ENCODE measurements at regions not wholly inside any gene's neighbourhood (a gene's known extent, or its start where the extent isn't known, plus 50 kb on each side); places are given as distances from the start of the nearest gene placed in this dataset.

DNA sequence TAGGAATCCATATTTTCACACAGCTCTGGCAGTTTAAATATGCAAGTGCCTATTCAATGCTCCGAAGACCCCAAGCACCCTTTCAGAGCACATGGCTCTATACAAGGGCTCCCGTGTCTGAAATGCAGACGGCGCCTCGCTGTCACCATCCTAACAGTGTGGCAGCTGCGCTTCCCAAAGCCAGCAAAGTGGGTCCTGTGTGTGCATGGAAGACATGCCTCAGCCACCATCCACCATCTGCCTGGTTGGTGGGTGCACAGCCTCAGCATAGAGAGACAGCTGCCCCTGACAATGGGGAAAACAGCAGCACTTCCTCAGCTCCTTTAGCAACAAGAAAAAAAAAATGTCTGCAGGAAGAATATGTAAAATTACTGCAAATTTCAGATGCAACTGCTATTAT is 218.1 kb downstream of the SP3 start:
- DNase-seq = no peak

DNA sequence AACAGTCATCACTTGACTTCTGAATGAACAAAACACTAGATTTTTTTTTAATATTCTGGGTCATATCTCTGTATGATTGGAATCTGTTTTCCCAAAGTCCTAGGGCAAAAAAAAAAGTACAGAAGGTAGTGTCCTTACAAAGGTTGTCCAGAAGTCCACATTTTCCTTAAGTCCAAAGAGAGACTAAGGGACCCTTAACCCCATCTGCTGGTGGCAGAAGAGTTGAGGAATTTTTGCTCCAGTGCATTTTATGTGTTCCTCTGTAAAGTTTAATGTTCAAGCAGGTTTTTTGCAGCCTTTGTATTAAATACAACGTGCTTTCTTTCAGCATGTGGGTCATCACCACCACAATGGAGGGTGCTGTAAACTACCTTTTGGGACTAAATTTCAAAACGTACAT is 215.9 kb downstream of the SP3 start:
- DNase-seq = no peak

DNA sequence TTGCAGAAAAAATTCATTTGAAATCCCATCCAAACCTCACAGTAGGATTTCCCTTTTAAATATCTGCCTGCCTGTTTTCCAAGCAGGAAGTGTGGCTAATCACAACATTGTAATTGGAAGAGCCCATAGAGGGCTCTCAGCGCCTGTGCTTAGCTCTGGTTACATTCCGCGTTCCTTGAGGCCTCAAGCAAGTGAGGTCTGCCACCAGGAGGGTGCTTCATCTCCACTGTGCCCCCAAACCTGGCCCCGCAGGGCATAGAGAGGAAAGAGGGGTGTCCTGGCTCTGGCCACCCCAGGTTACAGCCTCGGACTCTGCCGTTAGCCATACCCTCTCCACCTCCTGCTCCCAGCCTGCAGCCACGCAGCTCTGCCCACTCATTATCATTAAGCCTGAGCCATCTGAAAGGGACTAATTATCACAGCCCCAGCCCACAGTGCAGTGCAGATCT is 214.8 kb downstream of the SP3 start:
- no peak for DNase-seq

DNA sequence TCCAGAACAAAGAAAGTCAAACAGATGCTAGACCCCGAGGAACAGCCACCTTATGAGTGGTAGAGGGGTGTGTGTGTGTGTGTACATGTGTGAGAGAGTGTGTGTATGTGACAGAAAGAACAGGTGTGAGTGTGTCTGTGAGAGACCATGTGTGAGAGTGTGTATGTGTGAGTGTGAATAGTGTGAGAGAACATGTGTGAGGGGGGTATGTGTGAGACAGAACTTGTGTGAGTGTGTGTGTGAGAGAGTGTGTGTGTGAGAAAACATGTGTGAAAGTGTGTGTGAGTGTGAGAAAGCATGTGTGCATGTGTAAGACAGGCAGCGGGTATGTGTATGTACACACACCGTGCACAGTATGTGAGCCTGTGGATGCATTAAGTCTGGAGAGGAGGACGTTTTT is 214.3 kb downstream of the SP3 start:
- DNase-seq = no peak

DNA sequence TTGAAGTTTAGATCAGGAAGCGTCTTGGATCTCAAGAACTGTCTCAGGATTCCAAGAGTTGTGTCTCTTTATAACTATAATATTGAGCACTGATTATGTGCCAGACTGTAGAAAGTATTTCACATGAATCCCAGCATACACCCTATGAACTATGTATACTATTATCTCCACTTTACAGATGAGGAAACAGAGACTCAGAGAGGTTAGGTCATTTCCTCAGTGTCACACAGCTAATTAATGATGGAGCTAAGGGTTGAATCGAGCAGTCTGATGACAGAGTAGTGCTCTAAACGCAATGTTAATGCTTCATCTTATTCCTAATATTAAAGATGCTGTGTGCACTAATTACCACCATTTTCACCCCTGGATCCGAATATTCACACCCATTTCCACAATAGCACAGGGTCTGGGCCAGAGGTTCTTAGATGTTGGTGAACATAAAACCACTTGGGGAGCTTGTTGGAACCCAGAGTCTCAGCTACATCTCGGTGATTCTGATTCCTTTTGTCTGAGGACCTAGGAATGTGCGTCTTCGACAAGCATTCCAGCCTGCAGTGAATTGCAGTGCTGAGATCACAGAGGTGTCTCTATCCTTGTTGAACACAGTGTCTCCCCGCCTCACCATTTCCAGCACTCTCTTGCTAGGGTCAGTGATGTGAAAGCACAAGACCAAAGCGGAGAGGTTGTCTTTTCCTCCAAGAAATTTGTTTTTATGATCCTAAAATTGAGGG is 213.8 kb downstream of the SP3 start:
- no peak for DNase-seq

DNA sequence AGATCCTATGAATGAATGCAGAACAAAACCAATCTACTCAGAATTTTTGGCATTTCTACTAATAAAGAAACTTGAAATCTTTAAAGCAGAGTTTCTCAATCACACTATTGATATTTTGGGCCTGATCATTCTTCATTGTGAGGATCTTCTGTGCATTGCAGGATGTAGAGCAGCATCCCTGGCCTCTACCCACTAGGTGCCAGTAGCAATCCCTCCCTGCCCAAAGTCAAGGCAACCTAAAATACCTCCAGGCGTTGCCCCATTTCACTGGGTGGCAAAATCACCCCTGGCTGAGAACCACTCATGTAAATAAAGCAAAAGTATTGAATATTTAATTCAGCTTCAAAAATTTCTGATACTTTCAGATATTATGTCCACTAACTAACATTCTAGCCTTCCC is 213.0 kb downstream of the SP3 start:
- DNase-seq = no peak

DNA sequence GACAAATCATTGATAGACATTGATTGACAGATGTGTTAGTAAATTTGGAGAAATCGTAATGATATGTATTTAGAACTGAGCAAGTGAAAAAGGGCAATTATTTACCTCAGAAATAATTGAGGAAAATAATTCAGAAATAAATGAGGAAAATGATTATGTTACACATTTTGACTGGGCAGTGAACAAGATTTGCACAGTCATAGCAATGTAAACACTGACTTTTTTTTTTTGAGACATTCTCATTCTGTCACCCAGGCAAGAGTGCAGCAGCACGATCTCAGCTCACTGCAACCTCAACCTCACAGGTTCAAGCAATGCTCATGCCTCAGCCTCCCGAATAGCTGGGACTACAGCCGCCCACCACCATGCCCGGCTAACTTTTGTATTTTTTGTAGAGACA is 211.7 kb downstream of the SP3 start:
- no peak for DNase-seq

DNA sequence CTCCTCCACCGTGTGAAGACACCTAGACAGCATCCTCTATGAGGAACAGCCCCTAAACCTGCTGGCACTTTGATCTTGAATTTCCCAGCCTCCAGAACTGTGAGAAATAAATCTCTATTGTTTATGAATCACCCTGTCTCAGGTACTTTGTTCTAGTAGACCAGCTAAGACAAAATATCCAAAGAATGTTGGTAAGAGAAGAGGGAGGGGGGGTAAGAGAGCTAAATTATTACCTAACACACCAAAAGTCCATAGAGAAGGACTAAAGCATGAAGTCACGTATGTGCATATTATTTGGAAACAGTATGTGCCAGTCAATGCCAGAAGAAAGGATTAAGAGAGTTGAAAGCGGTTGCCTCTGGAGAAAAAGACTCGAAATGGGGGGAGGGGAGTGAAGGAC is 211.0 kb downstream of the SP3 start:
- DNase-seq = no peak

DNA sequence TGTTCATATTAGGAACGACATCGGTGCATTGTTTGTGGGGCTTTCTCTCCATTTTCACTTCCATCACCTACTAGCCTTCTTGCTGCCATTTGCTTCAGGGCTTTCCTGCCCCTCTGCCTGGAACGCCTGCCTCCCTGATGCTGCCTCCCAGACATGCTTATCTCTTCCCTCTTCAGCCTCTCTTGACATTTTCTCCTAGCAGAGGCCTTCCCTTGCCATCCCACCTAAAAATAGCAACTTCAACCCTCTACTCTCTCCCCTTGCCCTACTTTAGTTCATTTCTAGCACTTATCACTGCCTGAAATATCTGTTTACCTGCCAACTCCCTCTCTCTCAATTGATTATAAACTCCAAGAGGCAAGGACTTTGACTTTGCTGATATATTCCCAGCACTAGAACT is 210.3 kb downstream of the SP3 start:
- no peak for DNase-seq

DNA sequence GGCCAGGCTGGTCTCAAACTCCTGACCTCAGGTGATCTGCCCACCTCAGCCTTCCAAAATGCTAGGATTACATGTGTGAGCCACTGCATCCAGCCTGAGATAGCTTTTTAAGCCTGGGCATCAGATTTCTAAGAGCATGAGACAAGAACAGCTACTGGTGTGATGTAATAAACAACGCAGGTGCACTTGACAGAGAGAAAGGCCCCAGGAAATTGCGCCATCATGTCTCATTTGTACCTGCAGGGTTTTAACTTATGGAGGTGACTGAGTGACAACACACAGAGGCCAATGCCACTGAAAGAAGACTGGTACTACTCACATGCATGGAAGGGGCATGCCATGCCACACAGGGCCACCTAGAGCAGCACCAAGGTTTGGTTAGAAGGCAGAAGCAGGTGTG is 209.4 kb downstream of the SP3 start:
- no peak for DNase-seq

DNA sequence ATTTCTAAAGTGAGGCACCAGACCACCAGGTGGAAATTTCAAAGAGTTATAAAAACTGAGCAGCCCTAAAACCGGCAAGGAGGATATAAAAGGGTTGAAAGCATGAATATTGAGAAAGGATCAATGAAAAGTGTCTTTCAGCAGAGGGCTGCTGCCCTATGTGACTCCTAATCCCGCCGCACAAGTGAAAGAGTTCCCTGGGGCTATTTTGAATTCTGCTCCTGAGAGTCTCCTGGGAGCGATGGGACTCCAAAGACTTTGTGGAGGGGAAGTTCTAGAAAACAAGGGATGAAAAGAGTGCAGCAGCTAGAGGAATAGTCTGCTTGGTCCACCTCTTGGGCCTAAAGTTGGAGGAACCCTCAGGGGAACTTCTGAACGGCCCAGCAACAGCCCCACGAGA is 205.2 kb downstream of the SP3 start:
- no peak for DNase-seq

DNA sequence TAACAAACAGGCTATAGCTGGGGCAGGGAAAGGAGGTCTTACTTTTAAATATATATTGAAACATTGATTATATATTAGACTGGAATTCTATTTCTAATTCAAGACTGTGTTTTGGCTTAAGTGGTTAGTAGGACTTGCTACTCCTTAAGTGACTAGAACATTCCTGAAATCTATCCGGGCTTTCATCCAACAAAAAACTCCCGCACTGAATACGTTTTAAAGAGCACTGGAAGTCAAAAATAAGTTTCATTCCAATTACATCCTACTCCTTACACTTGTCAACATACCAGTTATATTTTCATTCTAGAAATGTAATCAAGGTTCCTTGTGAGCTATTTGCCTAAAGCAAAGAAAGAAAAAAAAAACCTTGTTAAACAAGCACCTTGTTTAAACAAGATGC is 204.6 kb downstream of the SP3 start:
- no peak for DNase-seq

DNA sequence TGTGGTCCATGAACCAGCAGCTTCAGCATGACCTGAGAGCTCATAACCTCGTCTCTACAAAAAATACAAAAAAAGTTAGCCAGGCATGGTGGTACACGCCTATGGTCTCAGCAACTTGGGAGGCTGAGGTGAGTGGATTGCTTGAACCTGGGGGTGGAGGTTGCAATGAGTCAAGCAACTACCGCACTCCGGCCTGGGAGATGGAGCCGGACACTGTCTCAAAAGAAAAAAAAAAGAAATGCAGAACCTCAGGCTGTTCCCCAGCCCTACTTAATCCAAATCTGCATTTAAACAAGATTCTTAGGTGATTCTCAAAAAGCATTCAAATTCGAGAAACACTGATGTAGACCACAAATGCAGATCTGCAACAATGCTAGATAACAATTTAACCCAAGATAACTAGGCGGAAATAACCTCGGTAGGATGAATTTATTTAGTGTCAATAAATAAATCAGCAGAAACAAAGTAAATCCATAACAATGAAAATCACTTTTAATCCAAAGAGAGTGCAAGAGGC is 203.5 kb downstream of the SP3 start:
- DNase-seq = no peak

DNA sequence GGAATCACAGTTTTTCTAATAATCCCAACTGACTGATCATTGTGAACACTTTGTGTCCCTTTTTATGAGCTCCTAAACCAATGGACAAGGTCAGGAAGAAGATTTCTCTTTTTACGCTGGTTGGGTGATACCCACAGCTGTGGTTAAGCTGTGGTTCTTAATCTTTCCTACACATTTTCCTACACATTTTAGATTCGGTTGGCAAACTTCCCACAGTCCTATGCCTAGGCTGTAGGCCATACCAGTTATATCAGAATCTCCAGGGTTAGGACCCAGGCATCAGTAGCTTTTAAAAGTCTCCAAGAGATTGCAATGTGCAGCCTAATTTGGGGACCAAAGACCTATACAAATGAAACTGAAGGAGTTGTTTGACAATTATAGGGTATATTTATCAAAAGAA is 203.0 kb downstream of the SP3 start:
- no peak for DNase-seq

DNA sequence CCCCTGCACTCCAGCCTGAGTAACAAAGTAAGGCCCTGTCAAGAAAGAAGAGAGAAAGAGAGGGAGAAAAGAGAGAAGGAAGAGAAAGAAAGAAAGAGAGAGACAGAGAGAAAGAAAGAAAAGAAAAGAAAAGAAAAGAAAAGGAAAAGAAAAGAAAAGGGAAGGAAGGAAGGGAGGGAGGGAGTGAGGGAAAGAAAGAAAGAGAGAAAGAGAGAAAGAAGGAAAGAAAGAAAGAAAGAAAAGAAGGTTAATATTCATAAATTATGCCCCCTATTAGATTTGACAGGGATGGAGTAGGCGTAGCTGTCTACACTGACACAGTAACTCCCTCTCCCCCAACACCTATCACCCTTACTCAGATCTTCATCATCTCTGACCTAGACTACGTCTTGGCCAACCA is 202.3 kb downstream of the SP3 start:
- no peak for DNase-seq

DNA sequence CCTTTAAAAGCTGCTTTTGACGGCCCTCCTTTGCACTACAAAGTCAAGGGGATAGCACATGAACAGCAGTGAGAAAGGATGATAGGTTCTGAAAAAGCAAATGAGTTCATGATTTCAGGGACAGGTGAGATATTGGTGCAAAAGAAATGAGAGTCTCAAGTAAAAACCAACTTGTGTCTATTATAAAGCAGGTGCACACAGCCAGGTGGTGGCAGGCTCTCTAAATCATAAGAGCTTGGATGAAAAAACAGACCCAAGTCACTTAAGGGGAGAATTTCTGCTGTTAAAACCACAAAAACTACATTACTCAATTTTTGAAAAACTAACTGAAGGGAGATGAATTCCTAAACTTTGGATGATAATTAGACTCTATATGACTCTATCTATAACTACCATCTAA is 201.5 kb downstream of the SP3 start:
- no peak for DNase-seq

DNA sequence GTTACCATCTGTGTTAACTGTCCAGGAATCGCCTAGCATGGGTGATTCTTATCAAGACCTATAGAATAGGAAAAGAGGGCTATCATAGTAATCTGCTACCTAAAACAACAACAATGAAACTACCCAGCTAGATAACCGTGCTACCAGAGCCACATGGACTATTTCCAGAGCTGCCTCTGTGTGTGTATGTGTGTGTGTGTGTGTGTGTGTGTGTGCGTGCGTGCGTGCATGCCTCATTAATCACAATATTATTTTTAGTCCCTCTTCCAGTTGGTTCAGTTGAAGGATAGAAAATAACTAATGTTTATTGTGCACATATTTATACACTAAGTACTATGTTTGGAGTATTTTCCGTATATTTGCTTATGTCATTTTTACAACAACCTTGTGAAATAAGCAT is 201.1 kb downstream of the SP3 start:
- no peak for DNase-seq

DNA sequence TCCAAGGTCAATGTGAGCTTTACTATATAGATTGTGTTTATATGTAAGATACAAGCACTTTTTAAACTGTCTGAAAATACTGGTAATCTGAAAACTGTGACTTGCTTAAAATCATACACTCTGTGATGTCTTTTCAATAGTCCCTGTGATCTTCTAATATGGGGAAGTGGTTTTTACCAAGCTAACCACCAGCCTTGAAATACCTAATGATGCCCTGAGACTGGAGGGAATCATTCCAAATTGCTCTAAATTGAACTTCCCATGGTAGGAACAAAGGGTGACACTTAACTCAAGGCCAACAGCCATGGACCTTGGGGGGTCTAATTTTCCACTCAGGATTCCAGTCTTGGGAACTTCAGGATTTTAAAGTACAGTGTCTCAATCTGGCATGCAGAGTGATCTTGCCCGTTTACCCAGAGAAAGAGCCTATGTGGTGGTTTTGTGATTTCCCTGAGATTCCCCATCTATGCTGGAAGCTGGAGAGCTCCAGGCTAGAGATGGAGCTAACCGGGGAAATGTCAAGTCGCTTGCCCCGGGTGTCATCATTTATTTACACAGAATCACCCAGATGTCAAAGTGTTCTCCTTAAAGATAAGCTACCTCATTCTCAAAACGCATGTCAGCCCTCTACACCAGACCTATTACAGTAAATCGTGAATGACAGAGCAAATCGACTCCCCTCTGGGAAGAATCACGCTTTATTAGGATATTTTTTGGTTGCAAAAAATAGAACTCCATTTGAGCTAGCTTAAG is 198.5 kb downstream of the SP3 start:
- no peak for DNase-seq

DNA sequence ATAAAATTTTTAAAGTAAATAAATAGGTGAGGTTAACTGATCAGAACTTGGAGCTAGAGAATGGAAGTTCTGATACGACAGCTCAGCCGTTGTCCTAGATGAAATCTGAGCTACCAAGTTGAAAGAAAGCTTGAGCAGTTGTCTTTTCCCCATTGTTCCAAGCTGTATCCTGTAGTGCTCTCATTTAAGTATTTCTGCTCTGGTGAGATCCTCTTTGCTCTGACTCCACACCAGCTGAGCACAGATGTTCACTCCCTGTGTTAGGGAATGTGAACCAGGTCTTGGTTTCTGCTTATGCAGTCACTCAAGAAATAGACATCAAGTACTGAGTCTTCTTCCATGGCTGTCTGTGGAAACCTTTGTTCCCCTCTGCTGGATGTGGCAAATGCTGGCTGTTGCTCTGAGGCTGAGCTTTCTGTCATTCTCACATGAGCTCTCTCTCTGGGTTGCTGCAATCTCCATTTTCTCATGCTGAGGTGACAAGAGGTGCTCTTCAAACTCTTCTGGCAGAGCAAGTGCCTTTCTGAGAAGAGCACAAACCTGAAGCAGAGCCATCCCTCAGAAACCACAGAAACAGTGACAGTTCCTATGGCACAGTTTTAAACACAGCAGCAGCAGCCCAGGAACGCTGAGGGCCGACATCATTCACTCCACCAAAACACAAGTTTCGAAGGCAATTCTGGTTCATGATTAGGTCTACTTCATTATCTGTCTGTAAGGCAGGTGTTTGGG is 194.1 kb downstream of the SP3 start:
- no peak for DNase-seq

DNA sequence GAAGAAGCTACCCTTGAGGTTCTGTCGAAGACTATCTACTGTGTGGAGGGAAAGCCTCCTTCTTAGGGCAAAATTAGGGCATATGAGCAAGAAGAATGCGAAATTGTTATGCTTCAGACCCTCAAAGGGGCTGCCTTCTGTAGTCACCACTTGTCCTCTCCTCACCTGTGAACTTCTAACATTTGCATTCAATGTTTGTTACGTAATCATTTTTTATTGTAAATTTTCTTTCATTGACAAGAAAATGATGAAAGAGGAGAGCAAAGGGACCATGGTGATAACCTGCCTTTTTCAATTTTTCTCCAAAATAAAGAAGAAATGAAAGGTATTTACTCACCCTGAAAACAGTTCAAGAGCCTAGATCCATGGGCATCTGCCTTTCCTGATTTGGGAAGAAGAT is 193.0 kb downstream of the SP3 start:
- no peak for DNase-seq

DNA sequence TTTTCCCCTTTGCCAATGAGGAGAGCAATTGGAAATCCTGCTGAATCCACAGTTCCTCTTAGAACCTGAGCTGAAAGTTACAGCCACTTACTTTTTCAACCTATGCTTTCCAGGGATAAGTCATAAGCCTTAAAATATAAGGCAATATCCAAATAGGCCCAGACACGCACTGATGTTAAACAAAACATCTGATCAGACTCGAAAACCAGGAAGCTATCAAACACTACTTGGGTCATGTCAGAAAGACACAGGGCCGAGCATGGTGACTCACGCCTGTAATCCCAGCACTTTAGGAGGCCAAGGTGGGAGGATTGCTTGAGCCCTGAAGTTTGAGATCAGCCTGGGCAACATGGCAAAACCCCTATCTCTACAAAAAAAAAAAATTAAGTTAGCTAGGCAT is 192.1 kb downstream of the SP3 start:
- DNase-seq = no peak

DNA sequence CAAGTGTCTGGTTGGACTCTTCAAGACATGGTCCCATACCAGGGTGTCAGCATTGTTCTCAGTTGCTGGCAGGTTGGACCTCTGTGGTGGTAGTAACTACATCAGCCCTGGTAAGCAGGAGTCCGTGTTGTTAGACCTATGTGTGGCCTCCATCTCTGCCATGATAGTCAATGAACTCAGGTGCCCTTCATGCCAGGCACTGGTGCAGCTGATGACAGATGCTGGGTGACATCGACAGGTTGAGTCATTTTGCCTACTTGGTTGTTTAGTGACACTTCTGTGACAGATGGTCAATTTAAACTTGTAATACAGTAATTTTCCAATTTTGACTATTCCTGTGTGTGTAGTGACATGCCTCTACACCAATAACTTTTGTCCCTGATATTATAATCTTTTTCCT is 189.7 kb downstream of the SP3 start:
- peak; percentile 4 for DNase-seq

DNA sequence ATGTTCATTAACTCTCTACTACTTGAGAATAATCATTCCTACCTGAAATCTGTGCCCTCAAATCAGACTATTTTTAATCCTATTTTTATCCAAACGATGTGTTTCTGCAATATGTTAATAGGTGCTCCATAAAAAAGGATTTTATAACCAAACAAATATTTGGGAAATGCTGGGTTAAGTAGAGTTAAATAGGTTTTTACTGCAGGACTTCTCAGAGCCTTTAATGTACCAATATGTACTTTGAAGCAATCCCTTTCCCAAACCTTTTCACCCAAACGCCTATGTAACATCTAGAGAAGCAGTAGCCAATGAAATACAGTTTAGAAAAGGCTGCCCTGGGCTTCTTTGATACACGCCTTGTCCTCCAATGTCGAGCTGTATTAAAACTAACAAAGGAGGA is 182.5 kb downstream of the SP3 start:
- DNase-seq = no peak

DNA sequence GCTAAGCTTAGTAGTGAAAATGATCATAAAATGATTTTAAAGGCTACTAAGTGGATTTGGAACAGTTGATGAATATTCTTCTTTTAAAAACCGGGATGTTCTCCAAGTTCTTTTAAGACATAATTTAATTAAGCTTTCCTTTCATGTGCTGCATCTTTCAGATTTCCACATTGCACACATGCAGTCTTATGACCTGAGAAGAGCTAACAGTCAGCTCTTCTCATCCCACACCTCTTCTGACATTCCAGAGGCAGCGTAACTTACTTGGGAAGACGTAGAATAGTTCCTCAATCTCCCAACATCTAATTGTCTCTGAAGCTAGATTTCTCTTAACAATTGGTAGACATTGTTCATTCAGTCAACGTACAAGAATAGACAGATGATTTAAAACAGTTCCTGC is 181.8 kb downstream of the SP3 start:
- DNase-seq = no peak

Measured in stimulated activated CD4-positive, alpha-beta T cell treated with anti-CD3 and anti-CD28 coated beads, Interleukin-1b, Interleukin-23, amount 100 ng/mL, for 48 hours (primary cell).